SK-MEL-5 (cell line): ENCODE measurements at regions not wholly inside any gene's neighbourhood (a gene's known extent, or its start where the extent isn't known, plus 50 kb on each side); places are given as distances from the start of the nearest gene placed in this dataset.
"Not testable (repeated sequence)": the region's sequence is repeated elsewhere in the genome, so short reads cannot be mapped to it uniquely, and the experiment has no call there.

Experiments
- DNase-seq: peaks from one replicate; pipeline ENCODE4 v3.0.0-alpha.2; 2016; ENCODE audit warnings: low read depth, low spot score
- in situ Hi-C: cut with HindIII; loops from 2 replicates; pipeline ENCODE4 v1.10.0; 2016; ENCODE audit warnings: low sequenced_read_pairs, high pct_unique_total_duplicates, low pct_unique_long_range_greater_than_20kb

DNA sequence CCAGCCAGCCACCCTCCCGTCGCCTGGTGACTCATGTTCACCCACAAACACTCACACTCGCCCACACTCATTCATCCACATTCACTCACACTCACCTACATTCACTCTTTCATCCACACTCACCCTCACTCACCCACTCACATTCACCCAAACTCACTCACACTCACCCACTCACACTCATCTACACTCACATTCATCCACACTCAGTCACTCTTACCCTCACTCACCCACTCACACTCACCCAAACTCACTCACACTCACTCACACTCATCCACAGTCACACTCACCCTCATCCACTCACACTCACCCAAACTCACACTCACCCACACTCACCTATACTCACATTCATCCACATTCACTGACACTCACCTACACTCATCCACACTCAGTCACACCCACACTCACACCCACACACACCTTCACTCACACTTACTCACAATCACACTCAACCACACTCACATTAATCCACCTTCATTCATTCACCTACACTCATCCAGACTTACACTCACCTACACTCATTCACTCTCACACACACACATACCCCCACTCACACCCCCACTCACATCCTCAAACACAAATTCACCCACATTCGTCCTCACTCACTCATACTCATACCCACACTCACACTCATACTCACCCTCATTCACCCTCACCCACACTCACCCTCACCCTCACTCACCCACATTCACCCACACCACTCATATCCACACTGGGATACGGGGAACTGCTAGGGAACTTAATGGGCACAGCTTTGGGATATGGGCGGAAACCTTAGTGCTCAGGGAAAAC, 2221.6 kb upstream of the AGA start:
- no peak for DNase-seq
- in situ Hi-C loops, result no loop called here

DNA sequence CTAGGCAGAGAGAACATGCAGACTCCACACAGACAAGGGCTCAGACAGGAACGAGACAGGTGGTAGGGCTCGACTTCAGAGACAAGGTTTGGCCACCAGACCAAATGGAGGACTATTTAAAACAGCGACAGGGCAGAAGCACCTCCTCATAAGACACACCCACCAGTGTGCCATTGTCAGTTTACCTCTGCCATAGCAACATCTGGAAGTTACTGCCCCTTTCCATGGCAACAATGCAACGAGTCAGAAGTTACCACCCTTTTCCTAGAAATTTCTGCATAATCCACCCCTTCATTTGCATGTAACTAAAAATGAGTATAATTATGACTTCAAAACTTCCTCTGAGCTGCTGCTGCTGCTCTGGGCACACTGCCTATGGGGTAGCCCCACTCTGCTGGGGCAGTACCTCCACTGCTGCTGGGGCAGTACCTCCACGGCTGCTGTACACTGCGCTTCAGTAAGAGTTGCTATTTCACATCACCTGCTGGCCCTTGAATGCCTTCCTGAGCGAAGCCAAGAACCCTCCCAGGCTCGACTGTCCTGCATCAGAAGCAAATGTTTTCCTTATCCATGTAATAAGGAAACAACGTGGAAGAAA, 2222.3 kb upstream of the AGA start:
- no peak for DNase-seq
- in situ Hi-C loops, result no loop called here

DNA sequence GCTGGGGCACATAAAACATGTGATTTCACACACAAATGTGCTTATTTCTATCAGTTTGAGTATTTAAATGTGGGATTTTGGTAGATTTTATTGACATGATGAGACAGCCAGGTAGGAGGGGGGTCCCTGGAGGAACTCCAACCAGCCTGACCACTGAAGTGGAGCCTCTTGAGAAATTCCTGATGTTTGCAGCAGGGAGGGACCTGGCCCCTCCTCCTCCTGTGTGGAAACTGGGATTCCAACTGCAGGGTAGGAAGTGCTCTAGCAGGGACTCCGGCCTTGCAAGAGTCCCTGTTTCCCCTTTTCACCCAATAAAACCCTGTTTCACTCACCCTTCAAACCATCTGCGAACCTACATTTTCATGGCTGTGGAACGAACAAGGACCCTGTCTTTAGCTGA, 2224.0 kb upstream of the AGA start:
- in situ Hi-C loops, result no loop called here

DNA sequence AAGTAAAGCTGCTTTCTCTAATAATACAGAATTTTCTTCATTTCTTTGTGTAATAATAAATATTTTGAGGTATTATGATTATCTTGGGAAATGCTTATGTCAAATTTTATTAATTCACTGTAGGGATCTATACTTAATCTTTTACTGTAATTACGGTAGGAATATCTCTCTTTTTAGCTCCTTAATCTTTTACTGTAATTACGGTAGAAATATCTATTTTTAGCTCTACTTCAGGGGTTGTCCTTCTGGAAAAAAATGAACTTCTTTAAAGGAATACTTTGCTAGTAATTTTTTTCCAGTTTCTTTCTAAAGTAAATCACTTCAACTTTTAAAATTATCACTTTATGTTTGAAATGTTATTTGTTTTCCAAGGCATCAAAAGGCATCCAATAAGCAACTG, 2229.4 kb upstream of the AGA start:
- peak; percentile 10 for DNase-seq
- in situ Hi-C loops, result no loop called here

More for the DNA sequence above, 2224.0 kb upstream of the AGA start:
- DNase-seq, result no peak

- DNase-seq, result no peak
- in situ Hi-C loops, result no loop called here
Observed at GRCh38 chr4:179678093-179678814, 2236.0 kb upstream of the AGA start.

DNA sequence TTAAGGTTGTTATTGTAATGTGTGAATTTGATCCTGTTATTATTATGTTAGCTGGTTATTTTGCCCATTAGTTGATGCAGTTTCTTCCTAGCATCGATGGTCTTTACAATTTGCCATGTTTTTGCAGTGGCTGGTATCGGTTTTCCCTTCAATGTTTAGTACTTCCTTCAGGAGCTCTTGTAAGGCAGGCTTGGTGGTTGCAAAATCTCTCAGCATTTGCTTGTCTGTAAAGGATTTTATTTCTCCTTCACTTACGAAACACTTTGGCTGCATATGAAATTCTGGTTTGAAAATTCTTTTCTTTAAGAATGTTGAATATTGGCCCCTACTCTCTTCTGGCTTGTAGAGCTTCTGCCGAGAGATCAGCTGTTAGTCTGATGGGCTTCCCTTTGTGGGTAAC, 2241.4 kb upstream of the AGA start:
- DNase-seq, in situ Hi-C loops: not testable (repeated sequence)

DNA sequence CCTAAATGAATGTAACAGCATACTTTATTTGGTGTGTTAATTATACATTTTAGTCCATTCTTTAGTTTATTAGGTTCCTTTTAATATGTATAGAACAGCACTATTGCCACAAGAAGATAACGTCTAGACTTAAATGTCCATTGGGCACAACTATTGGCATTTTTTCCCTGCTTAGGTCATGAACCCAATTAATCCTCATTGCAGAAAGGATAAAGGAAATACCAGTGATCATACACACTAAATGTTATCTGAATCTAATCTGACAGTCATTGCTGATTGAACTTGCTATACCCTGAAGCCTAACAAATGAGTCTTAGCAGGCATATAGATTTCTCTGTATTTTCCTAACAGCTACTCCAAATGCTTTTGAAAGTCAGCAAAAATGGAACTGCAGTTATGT, 2250.0 kb upstream of the AGA start:
- in situ Hi-C loops, result no loop called here
- no peak for DNase-seq

- in situ Hi-C loops, result no loop called here
- DNase-seq, result no peak
Observed at GRCh38 chr4:179695175-179695574, 2252.9 kb upstream of the AGA start.

DNA sequence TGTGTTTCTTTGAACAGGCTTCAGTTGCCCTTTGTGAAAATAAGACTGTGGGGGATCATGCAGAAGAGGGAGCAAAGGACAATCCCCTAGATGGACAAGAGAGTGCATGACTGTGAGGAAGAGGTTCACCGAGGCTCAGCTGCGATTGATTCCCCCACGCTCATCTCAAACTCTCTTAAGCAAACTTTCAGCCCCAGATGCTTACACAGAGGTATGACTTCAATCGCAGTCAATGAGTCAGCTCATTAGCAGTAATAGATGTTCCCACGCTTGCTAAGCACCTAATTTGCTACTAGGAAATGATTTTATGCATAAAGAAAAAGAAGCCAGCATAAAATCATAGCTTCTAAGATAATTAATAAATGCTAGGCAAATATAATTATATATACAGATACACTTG, 2256.1 kb upstream of the AGA start:
- in situ Hi-C loops, result no loop called here
- no peak for DNase-seq

DNA sequence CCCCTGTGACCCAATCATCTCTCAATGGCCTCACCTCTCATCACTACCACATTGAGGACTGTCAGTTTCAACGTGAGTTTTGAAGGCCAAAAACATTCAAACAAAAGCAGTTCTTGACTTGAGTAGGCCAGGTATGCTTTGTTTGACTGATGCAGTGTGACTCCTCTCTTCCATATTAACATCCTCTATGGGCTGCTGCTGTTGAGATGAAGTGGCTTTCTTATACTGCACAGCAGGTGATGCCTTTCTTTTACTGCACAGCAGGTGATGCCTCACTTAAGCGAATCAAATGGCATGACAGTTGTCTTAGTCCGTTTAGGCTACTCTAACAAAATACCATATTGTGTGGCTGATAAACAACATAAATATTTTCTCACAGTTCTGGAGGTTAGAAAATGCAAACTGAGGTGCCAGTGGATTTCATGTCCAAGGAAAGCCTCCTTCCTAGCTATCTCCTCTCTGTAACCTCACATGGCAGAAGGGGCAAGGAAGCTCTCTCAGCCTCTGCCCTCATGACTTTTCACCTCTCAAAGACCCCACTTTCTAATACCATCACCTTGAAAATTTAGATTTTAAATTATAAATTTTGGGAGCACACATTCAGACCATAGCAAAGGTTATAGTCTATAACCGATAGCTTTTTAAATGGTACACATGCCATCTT, 2267.9 kb upstream of the AGA start:
- in situ Hi-C loops, result no loop called here
- DNase-seq, result no peak

DNA sequence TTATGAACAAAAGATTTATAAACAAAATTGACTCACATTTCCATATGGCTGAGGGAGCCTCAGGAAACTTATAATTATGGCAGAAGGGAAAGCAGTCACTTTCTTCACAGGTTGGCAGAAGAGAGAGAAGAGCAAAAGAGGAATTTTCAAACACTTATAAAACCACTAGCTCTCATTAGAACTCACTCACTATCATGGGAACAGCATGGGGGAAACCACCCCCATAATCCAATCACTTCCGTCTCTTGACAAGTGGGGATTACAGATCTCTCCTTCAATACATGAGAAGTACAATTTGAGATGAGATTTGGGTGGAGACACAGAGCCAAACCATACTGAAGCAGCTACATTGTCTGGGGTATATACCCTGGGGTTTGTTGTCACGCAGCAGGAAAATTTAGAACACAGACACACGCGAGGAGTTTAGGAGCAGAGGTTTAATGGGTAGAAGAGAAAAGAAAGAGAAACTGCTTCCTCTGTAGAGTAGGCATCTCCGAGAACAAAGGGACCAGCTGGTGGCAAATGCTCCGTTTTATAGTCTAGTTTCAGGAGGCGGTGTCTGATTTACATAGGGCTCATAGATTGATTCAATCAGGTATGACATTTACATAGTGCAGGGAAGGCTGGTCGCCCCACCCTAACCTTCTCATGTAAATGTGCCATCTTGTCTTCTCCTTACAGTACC, 2277.7 kb upstream of the AGA start:
- in situ Hi-C loops, result no loop called here
- DNase-seq, result no peak

DNA sequence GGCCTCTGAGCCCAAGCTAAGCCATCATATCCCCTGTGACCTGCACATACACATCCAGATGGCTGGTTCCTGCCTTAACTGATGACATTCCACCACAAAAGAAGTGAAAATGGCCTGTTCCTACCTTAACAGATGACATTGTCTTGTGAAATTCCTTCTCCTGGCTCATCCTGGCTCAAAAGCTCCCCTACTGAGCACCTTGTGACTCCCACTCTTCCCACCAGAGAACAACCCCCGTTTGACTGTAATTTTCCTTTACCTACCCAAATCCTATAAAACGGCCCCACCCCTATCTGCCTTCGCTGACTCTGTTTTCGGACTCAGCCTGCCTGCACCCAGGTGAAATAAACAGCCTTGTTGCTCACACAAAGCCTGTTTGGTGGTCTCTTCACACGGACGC, 2284.3 kb upstream of the AGA start:
- in situ Hi-C loops, DNase-seq: not testable (repeated sequence)

DNA sequence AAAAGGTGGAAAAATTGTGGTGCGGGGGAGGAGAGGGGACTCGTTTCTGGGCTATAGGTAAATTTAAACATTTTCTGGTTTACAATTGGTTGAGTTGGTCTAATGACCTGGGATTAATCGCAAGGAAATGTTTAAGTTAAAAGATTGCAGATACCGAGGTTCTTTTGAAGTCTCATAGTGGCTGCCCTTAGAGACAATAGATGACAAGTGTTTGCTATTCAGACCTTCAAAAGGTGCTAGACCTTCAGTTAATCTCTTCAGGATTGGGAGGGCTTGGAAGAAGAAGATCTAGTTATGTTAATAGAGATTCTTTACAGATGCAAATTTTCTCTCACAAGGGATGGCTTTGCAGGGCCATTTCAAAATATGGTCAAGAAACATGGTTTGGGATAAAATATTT, 2286.1 kb upstream of the AGA start:
- in situ Hi-C loops, result no loop called here
- DNase-seq, result no peak

GRCh38 chr4:179736820-179737219, 2294.6 kb upstream of the AGA start:
- in situ Hi-C loops, DNase-seq: not testable (repeated sequence)

DNA sequence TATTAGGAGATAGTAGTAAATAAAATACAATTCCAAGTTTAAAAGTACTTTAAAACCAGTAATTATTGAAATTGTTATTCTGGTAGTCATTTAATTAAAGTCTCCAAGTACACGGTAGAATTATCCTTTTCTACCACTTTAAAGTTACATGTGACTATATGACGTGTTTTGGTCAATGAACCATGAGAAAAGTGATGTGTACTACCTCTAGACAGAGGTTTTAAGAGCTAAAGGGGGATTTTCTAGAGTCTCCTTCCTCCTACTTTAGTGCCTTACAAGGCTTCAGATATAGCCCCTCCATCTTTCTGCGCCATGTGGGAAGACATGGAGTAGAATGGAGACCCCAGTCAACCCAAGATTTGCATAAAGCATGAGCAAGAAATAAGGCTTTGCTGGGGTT, 2296.6 kb upstream of the AGA start:
- in situ Hi-C loops, result no loop called here
- no peak for DNase-seq

DNA sequence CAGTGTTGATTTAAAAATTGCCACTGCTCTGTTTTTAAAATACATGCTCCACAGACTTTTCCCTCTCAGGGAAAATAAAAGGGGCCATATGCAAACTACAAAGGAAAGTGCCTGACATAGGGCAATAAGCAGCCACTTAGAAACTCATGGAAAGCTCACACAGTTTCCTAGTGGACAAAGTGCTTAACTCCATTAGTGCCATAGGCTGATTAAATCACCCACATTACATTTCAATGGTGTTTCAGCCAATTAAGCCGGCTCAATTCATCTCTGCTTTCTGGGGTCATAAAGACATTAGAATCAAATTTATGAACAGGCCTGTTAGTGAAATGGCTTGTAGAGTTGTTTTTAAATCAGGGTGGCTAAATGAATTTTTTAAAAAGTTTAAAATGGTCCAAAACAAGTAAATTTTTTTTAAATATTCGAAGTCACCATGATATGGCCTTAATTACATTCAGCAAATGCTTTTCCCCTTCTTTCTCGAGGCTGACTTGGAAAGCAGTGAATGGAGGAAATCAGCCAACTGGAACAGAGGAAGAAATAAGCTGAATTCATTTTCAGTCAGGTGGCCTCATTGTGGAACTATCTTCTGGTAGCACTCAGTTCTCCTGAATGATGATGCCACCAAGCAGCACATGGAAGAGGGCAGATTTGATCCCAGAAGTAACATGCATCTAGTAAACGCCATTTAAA, 2305.1 kb upstream of the AGA start:
- no peak for DNase-seq
- in situ Hi-C loops, result no loop called here

DNA sequence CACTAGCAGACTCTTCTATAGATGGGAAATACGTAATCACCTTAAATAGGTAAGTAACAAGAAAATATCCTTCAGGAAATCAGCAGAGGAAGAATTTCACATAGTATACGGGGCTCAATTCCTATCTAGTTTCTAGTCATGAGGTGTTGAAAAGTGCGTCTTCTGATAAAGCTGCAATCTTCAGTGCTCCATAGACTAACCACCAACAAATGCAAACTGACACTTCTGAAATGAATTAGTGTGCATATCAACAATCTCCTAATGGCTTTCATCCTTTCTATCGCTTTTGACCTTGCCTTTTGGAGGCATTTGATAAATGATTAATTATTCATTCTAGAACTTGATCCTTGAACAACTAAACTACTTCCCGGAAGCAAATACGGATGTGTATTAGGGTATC, 2306.6 kb upstream of the AGA start:
- in situ Hi-C loops, result no loop called here
- DNase-seq, result no peak
